ENCODE measurements at regions not wholly inside any gene's neighbourhood (a gene's known extent, or its start where the extent isn't known, plus 50 kb on each side); places are given as distances from the start of the nearest gene placed in this dataset.

DNA sequence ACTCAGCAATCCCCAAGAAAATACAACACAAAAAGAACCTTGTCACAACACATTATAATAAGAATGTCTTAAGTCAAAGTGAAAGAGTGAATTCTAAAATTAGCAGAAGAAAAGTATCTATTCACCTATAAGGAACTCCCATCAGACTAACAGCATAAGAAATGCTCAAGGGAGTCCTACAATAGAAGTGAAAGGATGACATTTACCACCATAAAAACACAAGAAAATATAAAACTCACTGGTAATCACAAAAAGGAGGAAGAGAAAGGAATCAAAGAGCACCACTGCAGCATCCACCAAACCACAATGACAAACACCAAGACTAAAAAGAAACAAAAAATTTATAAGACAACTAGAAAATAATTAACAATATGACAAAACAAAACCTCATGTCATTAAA, 257.0 kb upstream of the AGTR2 start:
- no peak for TF ChIP-seq CTCF (IDR thresholded peaks at IDR 0.05; ENCODE audit: poor library complexity)
- no peak for TF ChIP-seq EZH2 (IDR thresholded peaks at IDR 0.05; ENCODE audit: borderline replicate concordance)
